Frontal cortex (tissue), 3 donors: ENCODE measurements at regions not wholly inside any gene's neighbourhood (a gene's known extent, or its start where the extent isn't known, plus 50 kb on each side); places are given as distances from the start of the nearest gene placed in this dataset.
"Not testable (repeated sequence)": the region's sequence is repeated elsewhere in the genome, so short reads cannot be mapped to it uniquely, and the experiment has no call there.

ENCODE experiments used
- DNase-seq, 2 donors: peaks; one replicate each; pipeline ENCODE4 v3.0.0; 2012; ENCODE audit warnings: low spot score in 2 of 2
- FAIRE-seq: peaks from 2 replicates; lab custom pipeline; 2012; peaks lifted over from hg19 to GRCh38; lab: Jason Lieb, UNC
- donor health status: control.
- donor health status: control.
- donor health status: control.

DNA sequence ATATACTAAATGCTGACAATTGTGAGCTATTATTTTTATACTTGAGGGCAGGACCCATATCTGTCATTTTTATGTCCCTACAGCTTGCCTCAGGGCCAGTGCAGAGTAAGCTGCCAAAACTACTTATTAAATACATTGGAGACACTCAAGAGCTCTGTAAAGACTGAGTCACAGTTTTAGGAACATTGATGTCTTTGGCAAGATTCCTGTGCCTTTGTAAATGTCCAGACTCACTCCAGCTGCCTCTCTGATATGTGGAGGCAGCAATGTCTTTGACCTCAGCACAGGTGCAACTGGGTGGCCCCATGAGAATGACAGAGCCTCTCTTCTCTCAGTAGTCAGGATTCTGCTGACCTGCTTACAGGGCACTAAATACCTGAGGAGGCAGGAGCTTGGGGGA is 363.2 kb downstream of the OSTF1 start:
- FAIRE-seq = no peak

DNA sequence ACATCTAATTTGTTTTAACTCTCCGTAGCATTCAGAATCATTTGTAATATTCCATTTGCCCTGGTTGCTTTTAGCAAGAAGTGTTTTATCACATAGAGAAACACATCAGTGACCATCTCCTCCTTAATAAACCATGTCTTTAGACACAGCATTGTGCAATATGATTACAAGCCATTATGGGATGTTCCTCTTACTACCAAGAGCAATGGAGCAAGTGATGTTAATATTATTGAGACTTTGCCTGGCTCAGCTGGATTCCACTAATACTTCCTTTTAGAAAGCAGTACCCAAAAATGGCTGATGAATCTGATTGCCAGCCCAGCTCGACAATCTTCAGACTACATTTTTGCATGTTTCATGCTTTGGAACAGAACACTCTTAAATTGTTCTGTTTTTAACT is 364.2 kb downstream of the OSTF1 start:
- FAIRE-seq (no peak), DNase-seq (no peak)

More for the DNA sequence above, 363.2 kb downstream of the OSTF1 start:
- no peak for DNase-seq

DNA sequence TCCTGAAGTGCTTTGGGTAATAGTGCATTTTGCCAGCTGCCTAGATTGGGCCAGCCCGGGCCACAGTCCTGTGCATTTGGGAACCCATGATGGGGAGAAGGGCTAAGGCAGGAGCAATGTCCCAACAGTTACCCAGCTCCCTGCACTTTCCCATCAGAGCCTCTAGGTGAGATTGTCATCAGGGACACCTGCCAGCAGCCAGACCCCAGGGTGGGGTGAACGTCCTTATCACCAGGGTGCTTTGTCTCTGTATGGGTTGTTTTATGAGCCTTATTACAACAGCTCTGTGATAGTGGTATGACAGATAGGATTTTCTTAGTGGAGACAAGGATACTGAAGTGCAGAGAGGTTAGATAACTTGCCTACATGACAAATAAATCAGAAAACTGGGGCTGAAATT is 365.7 kb downstream of the OSTF1 start:
- DNase-seq (no peak), FAIRE-seq (no peak)

DNA sequence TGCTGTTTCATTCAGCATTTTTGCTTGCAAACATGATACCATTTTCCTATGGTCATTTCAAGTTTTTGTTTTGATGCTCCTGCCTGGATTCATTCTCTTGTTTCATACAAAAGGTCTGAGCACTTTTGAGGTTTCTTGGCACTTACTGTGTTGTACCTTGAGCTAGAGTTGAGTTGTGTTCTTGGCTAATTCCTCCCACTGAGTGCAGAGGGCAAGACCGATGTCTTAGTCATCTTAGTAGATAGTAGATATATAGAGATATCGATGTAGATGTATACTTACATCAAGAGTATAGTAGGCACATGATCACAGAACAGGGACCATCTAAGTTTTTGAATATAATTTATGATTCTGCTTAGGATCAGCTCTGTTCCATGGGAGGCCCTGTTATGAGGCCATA is 366.6 kb downstream of the OSTF1 start:
- DNase-seq (no peak), FAIRE-seq (no peak)

DNA sequence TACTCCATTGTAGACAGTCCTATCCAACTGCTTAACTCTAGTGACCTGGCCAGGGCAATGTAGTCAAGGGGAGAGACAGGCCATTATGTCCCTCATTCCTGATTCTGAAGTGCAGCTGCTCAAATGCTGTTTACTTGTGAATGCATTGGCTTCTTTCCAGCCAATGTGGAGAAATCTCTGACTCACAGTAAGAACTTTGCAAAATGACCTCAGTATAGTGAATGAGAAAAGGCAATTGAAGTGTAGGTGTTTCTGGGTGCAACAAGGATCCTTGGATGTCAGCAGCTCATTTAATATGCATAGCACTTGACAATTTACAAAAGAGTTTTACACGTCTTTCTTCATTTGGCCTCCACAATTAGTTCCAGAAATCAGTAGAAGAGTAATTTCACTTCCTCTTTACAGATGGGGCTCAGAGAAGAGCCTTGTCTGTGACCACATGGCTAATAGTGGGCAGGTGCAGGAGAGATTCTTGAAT is 367.2 kb downstream of the OSTF1 start:
- DNase-seq (no peak), FAIRE-seq (no peak)

DNA sequence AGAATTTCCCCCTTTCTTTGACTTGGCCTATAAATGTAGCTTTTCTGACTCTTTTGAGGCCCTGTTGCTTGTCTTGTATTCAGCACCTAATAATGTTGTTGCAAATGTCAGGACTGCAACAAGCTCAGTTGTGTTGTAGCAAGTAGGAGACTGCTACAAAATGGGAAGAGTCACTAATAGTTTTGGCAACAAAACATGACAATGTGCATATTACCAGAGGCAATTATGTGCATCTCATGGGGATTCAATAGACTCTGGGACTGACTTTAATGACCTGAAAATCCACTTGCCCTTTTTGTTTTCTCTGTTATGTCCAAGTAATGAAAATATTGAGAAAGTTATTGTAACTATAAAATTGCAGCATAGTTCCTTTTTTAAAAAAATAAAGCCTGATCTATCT is 368.4 kb downstream of the OSTF1 start:
- DNase-seq (no peak), FAIRE-seq (no peak)

DNA sequence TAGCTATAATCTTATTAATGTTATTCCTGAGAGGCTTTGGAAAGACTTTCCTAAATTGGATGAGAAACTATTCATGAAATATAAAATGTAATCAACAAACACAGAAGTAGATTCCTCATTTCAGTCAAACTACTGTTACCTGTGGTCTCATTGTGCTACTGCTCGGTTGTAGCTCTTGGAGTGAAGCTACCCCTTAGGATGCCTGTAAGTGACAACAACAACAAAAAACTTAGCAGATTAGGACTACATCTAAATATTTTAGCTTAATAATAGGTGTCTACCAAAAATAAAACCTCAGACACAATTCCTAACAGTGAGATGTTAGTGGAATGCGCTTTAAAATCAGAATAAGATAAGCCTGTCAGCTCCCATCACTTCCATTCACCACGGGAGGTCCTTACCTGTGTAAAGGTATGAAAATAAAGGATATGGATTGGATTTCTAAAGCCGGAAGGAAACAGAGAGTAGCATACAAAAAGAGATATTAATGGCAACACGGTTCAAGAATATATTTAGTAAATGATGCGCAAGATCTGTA is 369.2 kb downstream of the OSTF1 start:
- no peak for FAIRE-seq
- no peak for DNase-seq

DNA sequence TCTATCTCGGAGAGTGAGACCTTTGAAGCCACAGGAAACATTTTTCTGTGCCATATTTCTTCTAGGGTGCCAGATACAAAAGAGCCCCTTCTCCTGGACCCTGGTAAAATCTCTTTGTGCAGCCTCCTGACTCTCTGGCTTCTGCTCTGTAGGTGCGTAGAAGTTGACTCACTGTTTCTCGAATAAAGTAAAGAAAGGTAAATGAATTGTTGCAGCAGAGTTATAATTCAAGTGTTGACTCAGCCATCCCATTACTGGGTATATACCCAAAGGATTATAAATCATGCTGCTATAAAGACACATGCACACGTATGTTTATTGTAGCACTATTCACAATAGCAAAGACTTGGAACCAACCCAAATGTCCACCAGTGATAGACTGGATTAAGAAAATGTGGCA is 371.0 kb downstream of the OSTF1 start:
- not testable (repeated sequence) for FAIRE-seq, DNase-seq

DNA sequence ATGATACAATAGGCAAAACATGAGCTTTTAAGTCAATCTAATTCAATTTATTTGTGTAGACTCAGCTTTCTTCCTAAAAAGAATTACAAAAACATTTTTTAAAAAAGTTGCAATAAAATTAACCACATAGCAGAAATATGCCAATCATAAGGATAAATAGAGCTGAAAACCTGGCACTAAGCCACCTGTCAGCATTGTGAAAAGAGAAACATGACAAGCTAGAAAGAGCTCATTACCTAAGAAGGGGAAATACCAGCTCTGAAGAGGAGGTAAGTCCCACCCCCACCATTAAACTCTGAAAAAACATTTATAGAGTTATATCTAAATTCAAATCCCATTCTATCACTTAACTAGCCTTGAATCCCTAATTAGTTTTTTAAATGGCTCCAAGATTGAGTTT is 372.9 kb downstream of the OSTF1 start:
- DNase-seq = no peak
- FAIRE-seq = no peak

DNA sequence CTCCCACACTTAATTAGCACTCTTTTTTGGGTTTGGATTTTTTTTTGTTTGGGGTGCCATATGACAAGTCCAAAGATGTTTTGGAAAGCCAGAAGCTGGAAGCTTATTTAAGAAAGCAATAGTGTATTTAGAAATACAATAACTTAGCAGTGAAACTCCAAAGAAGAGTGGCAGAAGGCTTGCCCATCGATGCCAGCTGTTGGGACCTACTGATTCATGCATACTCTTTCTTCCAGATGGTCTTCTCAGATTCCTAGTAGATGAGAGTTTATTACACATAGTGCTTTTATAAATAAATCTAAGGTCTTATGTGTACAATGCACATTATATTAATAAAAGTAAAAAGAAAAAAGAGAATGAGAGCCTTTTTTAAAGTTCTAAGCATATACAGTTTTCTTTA is 374.6 kb downstream of the OSTF1 start:
- FAIRE-seq (no peak), DNase-seq (no peak)

DNA sequence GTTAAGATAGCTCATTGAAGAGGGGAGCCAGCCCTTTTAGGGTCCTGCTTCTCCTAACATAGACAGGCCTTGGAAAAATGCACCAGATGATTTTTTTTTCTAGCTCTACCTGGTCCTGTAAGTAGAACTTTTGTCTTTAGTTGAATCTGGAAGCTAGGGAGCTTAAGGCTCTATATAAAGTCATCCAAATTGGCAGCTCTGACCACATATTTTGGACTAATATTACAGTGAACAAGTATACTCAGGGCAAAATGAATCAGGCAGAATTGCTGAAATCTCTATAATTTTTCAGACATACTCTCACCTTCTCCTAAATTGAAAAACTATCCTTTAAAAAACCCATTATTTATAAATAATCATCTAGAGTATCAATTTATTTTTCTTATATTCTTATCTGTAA is 375.6 kb downstream of the OSTF1 start:
- no peak for DNase-seq
- no peak for FAIRE-seq

DNA sequence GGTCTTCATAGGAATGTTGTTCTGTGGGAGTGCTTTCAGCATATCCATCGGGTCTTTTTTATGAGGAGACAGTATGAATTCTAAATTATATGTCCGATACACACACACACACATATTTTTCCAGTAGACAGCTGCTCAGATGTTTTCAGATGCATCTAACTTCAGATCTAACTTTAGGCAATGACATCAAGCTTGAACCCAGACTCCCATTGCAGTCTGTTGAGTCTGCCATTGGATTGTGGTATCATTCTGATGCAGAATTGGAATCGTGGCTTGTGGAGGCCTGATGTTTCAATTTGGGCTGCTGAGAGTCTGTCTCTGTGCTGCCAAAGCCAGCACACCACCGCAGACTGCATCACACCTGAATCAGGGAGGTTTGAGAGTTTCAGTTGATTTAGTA is 376.4 kb downstream of the OSTF1 start:
- no peak for DNase-seq

DNA sequence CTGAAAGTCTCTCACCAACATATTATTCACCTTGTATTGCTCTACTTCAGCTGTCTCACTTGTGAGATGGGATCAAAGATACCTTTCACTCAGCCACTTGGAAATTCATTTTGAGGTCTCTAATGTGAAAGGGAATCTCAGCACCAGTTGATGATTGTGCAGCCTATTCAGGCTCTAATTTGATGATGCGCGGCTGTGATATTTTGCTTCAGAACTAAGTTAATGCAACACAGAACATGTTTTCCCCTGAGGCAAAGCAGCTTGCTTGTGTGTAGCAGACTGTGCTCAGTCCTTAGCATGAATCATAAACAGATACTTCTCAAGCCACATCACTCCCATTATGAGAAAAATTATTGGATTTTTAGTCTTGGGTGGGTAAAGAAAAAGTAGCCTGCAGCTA is 378.8 kb downstream of the OSTF1 start:
- DNase-seq (no peak), FAIRE-seq (no peak)

More for the DNA sequence above, 376.4 kb downstream of the OSTF1 start:
- FAIRE-seq = no peak

DNA sequence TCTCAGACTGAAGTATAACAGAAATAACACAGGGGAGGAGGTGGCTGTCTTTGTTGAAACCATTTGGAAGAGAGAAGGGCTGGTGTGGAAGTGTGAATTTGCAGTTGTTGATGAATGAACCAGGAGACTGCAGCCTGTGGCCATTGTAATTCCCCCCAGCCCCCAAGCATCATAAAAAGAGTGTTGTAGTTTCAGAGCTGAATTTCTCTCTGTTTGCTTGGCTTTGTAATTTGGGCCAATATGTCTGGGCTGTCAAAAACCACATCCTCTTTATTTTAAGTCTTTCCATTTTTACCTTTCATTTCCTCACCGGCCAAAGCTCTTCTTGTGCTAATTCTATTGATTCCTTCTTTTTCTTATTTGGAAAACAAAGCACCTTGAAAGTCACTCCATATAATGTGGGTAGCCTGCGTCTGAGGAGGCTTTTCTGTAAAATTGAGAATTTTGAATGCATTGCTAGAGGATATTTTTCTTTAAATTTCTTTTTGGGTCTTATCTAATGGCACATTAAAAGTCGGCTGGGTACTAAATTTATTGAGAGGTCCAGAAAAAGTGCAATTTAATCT is 383.3 kb downstream of the OSTF1 start:
- no peak for FAIRE-seq
- DNase-seq = no peak

DNA sequence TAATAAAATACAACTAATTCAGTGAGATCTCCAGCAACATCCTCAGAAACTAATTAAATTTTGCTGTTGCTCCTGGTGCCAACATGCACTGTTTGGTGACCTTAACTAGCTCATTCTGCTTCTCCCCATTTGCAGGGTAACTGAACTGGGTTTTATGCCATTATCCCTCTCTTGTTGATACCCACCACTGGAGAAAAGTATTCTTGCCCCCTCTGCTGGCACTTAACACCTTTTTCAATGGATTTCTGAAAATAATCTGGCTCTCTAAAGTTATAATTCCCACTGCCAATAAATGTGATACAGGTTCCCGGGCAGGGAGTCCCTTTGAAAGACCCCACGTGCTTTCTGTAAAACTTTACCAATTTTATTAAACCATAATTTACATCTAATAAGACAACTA is 394.3 kb downstream of the OSTF1 start:
- FAIRE-seq (no peak), DNase-seq (no peak)

DNA sequence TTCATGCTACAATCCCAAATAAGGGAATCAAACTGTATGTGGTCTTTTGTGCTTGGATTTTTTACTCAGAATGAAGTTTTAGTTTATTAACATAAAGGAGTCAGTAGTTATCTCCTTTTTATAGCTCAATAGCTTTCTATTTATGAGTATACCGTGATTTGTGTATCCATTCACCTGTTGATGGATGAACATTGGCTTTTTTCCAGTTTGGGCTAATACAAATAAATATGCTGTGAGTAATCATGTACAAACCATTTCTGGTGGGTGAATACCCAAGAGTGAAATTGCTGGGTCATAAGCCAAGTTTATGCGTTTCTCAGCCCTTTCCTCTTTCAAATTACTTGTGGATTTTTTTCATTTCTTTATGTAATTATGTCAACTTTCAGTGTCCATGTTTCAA is 395.3 kb downstream of the OSTF1 start:
- FAIRE-seq = no peak
- no peak for DNase-seq

DNA sequence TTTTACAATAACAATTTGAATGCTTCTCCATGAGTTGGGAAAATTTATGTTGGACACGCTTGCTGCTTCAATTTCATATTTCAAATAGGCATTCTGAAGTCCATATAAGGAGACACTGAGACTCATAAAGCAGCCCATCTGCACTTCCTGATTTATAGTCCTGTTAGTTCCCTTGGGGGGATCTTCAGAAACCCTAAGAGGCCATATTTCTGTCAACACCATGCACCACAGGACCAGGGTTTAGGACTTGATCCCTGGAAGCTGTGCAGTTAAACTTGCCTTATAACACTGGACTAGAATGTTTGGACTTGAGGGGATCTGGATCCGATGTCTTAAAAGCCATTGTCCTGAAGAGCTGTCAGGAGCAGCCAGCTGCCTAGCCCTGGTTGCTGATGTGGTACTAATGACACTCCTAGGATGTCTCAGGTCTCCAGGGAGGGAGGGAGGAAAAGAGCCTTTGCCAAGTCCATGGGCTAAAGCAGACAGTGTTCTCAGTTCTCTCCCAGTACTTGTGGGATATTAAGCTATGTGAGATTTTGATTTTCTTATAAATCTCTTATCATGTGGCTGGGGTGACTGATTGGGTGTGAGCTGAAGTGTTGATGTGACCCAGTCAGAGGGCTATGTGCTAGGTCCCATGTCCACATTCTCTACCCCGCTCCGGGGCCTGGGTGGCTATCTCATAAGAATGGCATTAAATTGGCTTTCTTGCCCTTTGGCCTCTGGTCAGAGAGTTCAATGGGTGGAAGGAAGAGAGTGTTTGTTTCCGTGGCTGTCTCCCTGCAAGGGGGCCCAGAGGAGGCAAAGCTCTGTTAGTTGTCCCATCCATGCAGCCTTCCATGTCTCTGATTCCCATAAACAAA is 399.8 kb downstream of the OSTF1 start:
- DNase-seq (no peak), FAIRE-seq (no peak)

DNA sequence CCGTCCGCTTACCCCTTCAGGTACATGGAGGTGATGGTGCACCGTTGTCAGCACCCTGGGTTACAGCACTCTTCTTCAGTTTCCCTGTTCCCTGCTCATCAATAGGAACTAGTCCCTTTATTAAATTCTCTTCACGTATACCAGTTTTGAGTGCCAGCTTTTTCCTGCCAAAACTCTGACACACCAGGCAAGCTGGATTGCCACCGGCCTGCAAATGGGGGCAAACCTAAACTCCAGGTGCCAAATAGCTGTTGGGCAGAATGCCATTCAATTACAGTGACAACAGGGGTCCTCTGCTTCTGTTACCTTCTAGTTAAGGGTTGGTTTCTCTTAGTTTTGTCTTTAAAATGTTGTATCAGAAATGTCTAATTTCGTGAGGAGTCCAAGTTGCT is 400.4 kb downstream of the OSTF1 start:
- DNase-seq = peak in 1 of 2 donors; percentile 6
- FAIRE-seq = no peak

DNA sequence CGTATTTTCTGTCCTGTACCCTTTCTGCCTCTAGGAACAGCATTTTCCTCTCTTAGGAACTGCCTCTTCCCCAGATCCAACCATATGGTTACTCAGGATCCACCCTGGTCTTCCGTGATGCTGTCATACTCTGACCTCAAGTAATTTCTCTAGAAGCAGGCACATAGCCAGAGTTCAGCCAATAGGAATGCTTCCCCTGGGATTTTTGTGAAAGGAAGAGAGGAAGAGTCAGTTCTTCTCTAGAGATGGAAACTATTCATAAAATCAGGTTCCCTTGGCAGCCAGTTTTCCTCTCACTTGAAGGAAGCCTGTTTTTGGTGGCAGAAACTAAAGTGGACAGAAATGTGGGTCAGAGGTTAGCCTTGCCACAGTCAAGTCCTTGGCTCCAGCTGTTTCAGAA is 400.1 kb upstream of the PCSK5 start:
- DNase-seq (no peak), FAIRE-seq (no peak)

DNA sequence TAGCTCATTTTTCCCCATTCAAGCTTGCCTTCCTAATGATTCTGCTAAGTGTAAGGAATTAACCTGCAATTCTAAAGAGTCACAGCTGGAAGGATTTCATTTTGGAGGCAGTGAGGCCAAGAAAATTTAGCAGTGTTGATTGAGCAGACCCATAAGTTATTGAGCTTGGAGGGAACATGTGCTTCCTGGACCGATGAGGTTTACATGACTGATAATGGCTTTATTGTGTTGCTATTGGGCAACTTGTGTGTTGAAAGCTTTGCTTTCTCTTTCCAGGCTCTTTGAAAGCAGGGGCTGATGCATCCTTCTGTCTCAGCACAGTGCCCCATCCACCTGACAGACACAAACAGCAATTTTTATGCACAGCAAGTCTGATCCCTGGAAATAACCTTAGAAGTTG is 398.9 kb upstream of the PCSK5 start:
- DNase-seq (no peak), FAIRE-seq (no peak)

DNA sequence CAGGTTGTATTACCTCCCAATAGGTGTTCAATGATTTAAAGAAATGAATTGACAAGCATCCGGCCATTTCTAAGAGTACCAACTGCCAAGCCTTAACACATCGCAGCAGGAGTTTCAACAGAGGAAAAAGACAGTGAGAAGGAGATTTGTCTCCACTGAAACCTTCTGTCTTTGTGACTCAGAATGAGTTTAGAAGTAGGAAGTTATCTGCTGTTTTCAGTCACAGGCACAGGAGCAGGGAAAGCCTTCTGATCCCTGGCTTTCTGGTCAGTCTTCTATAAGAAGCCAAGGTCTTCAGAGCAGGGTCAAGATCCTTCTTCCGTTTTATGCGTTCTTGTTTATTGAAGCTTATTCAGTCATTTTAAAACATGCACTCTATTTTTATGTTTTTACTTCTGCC is 390.7 kb upstream of the PCSK5 start:
- FAIRE-seq (no peak), DNase-seq (no peak)
